ENCODE measurements at regions not wholly inside any gene's neighbourhood (a gene's known extent, or its start where the extent isn't known, plus 50 kb on each side); places are given as distances from the start of the nearest gene placed in this dataset.

- DNase-seq (ENCODE audit: low read depth in 3 of 3): no peak
Observed at GRCh38 chr15:93438310-93438709, 349.3 kb upstream of the RGMA start.

DNA sequence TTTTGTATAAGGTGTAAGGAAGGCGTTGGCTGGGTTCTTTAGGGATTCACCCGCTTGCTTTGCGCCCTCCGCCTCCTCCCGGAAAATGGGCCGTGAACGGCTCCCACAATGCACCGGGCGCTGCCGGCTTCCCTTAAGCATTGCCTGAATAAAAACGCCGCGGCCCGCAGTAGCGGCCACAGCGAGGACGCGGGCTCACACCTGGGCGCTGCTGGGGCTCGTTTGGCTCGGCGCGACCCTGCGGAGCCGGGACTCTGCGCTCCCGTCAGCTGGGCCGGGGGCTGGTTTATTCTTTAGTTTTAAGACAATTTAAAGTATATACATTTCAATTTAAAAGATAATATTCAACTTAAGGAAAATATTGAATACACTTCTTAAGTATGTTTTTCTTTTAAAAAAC is 343.5 kb upstream of the RGMA start:
- no peak for DNase-seq (ENCODE audit: low read depth in 3 of 3)

DNA sequence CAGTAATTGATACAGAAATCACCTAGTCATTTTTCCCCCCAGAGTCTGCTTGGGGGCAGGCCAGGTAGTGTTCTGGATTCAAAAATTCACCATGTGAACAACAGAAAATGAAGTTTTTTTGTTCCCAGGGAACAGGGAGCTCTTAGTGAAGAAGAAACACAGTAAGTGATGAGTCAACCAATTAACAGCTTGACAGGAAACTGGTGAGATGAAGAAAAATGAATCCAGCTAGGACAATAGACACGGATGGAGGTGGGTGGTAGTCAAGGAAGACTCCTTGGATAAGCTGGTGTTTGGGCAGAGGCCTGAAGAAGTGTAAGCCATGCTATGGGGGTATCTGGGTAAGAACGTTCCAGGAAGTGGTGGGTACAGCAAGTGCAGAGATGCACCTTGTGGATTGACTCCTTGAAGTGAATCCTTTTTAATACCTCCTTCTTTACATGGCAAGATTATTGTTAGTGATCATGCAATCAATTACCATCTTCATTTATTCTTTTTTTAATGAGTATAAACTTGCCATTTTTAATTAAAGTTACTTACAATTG is 339.9 kb upstream of the RGMA start:
- no peak for DNase-seq (ENCODE audit: low read depth in 3 of 3)

GRCh38 chr15:93428150-93428549 is 339.1 kb upstream of the RGMA start:
- no peak for DNase-seq (ENCODE audit: low read depth in 3 of 3)

GRCh38 chr15:93424131-93424530 is 335.1 kb upstream of the RGMA start:
- no peak for DNase-seq (ENCODE audit: low read depth in 3 of 3)

DNA sequence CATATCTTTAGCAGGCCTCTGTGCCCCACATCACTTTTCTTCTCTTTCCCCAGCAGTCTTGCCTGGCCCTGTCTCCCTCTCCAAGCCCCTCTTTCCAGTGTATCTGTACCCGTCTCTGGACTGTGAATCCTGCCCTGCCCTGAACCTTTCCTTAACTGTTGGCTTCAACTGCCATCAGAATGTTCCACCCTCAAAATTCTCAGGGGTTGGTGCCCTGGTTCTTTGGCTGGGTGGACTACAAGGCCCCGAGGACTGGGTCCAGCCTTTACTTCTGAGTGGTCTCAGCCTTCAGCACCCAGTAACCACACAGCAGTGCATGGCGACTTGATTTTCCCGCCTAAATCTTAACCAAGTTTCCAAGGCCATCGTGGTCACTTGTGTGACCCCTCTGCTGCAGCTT is 333.5 kb upstream of the RGMA start:
- no peak for DNase-seq (ENCODE audit: low read depth in 3 of 3)

DNA sequence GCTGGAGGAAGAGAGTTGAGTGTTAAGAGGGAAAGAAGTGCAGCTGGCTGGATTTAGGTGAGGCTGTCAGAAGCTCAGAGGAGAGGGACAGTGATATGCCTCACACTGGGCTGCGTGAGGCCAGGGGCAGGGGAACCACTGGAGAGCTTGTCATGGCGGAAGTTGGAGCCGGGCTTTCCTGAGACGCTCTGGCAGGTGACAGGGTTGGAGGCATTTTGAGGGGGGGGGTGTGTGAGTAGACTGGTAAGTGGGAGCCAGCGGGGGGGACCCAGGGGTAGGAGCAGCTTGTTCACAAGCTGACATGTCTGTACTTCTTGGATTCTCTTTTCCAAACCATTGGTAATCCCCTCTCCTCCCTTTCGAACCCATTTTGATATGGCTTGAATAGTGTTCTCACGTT is 331.5 kb upstream of the RGMA start:
- DNase-seq (ENCODE audit: low read depth in 3 of 3): no peak

GRCh38 chr15:93420050-93420452 is 331.0 kb upstream of the RGMA start:
- no peak for DNase-seq (ENCODE audit: low read depth in 3 of 3)

GRCh38 chr15:93418566-93418965 is 329.6 kb upstream of the RGMA start:
- DNase-seq (ENCODE audit: low read depth in 3 of 3): no peak

DNA sequence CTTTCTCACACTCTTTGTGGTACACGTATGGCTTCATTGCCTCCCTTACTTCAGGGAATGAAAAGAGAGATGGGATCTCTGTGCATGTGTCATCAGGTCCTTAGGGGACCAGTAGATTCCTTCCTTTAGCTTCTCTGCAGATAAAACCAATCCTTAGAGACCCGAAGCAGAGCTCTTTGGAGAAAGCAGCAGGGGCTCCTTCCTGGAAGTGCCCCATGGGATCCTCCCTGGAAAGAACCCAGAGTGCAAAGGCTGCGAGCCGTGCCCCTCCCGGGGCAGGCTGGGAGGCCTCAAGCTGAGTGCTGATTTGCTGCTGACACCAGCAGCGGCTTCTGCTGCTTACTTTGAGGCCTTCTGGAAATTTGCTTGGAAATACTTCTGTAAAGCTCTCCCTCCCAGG is 328.6 kb upstream of the RGMA start:
- DNase-seq (ENCODE audit: low read depth in 3 of 3): no peak

GRCh38 chr15:93417156-93417555 is 328.1 kb upstream of the RGMA start:
- no peak for DNase-seq (ENCODE audit: low read depth in 3 of 3)

GRCh38 chr15:93415576-93415975 is 326.6 kb upstream of the RGMA start:
- DNase-seq (ENCODE audit: low read depth in 3 of 3): no peak

DNA sequence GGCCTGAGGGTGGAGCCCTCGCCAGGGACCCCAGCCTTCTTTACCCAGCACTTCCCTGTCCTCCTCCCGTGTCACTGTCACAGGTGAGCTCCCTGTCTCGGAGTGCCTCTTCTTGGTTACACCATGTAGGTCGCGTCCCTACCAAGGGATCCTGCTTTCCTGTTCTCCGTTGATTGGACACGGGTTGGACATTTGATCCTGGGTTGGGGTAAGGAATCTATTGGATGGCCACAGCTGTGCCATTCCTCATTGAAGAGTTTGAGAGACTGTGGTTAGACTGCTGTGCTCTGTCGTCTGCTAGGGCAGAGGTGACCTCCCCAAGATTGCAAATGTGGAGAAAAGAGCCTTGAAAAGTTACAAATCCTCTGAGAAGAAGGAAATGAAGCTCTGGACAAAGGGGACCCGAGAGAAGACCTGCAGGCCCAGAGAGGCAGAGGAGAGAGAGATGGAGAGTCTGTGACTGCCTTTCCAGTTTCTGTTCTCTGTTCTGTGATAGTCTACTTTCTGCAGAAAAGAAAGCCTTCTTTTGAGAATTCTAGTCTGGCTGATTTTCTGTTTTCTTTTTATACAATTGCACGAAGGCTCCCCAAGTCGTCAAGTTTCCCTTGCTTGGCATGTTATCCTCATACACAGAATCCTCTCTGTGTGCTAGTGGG is 325.7 kb upstream of the RGMA start:
- no peak for DNase-seq (ENCODE audit: low read depth in 3 of 3)

- no peak for DNase-seq (ENCODE audit: low read depth in 3 of 3)
Observed at GRCh38 chr15:93413745-93414144, 324.7 kb upstream of the RGMA start.

GRCh38 chr15:93399121-93399520 is 310.1 kb upstream of the RGMA start:
- no peak for DNase-seq (ENCODE audit: low read depth in 3 of 3)

DNA sequence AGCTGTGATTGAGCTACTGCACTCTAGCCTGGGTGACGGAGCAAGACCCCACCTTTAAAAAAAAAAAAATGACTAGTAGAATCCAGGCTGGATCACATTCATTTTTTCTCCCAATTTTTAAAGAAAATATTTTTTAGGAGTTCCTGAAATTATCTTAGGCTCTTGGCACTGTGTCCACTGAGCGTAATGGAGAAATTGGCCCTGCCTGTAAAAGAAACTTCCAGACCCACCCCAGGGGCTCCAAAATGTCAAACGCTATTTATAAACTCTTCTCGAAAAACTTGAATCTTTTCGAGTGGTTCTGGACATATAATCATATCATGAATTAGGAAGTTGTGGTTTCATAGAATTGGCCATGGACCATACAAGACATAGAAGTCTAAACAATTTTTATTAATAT is 300.2 kb upstream of the RGMA start:
- no peak for DNase-seq (ENCODE audit: low read depth in 3 of 3)

GRCh38 chr15:93384886-93385285 is 295.9 kb upstream of the RGMA start:
- no peak for DNase-seq (ENCODE audit: low read depth in 3 of 3)

GRCh38 chr15:93382200-93382820 is 293.3 kb upstream of the RGMA start:
- no peak for DNase-seq (ENCODE audit: low read depth in 3 of 3)

- DNase-seq (ENCODE audit: low read depth in 3 of 3): no peak
Observed at GRCh38 chr15:93378558-93378957, 289.5 kb upstream of the RGMA start.

DNA sequence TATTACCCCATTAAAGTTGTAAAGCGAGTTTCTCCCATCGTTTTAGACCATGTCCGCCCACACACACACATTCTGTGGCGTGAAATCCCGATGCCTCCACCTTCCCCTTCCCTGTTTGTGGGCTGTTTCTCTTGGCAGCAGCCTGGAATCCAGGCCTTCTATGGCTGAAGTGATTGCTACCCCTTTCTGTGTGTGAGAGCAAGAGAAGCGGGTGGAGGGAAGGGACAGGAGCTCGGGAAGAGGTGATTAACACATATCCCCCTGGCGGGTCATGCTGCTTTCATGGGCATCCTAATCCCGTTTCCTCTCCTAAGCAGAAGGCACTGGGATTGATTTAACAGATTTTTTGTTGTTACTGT is 283.8 kb upstream of the RGMA start:
- DNase-seq (ENCODE audit: low read depth in 3 of 3): no peak

DNA sequence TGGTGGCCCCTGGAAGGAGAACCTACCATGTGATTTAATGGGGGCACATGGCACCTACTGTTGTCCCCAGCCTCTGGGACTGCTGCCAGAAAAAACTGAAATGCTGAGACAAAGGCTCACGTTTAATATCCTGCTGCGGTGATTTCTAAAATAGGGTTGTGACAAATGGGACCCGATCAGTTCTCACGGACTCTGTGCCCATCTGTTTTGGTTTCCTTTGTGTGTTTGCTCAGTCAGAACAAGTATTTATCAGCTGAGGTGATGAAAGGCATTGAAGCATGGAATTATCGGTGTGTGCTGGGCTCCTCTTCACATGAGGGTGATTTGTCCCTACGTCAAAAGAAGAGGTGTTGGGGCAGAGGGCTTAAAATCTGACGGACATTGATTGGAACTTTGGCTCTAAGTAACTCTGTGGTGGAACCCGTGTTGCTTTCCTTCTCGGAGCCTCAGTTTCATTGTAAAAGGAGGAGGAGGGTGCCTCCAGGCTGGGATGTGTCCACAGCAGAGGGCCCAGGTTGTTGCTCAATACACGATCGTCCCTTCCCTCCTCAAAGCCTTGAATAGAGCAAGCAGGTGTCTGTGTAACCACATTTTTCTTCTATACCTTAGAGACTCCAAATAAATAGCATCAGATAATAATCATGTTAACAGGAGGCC is 283.3 kb upstream of the RGMA start:
- DNase-seq (ENCODE audit: low read depth in 3 of 3): no peak

DNA sequence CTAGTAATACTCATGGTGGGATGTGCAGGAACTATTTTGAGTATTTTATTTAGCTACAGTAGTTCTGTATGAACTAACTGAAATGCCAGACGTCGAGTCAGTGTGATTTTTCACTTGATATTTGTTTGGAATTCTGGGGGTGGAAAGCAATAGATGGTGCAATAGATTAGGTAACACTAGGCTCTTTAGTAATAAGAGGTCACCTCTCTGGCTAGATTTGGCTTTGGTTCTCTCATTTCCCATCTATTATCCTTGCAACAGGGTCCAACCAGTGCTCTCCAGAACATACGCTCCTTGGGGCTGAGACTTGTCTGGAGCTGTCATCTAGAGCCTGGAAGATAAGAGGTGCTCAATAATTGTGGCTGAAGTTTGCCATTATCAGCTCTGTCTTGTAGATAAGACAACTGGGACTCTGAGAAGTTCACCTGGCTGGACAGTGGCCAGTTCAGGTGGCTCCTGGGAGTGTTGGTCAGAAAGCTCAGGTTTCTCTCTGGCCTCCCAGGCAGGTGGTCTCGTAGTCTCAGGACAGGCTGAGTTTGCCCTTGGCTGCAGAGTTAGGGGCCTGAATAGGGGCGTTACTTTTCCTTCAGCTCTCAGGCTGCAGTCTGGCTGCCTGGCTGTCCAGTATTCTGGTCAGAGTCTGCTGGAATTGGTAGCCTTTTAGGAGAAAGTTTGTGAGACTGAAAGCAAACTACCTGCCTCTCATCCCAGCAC is 277.5 kb upstream of the RGMA start:
- no peak for DNase-seq (ENCODE audit: low read depth in 3 of 3)

GRCh38 chr15:93362821-93363220 is 273.8 kb upstream of the RGMA start:
- DNase-seq (ENCODE audit: low read depth in 3 of 3): no peak

Measured in stimulated activated CD4-positive, alpha-beta T cell treated with anti-CD3 and anti-CD28 coated beads, TNF-alpha, amount 100 ng/mL, for 48 hours (primary cell).